ENCODE measurements at regions not wholly inside any gene's neighbourhood (a gene's known extent, or its start where the extent isn't known, plus 50 kb on each side); places are given as distances from the start of the nearest gene placed in this dataset.
A peak's percentile ranks its signal among the peaks of the same experiment; 100 is the strongest.

DNA sequence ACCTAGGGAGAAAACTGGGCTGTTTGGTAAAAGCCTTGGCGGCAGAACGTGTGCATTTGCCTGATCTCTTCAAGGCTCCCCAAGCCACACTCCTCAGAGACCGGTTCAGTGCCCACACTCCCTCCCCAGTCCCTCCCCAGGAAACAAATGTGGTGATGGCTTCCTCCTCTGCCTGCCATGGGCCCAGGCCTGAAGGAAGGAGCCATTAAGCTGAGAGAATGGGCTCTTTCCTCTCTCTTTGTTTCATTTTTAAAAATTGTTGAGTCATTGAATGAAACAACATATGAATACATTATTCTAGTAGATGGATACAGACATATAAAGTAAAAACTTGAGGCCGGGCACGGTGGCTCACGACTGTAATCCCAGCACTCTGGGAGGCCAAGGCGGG is 50.6 kb upstream of the YWHAQ start:
- DNase-seq = no peak

GRCh38 chr2:9685637-9686036 is 54.8 kb upstream of the YWHAQ start:
- no peak for DNase-seq

GRCh38 chr2:9686061-9686460 is 55.3 kb upstream of the YWHAQ start:
- no peak for DNase-seq

- no peak for DNase-seq
These were observed 59.5 kb upstream of the YWHAQ start for GRCh38 chr2:9690252-9690651.

DNA sequence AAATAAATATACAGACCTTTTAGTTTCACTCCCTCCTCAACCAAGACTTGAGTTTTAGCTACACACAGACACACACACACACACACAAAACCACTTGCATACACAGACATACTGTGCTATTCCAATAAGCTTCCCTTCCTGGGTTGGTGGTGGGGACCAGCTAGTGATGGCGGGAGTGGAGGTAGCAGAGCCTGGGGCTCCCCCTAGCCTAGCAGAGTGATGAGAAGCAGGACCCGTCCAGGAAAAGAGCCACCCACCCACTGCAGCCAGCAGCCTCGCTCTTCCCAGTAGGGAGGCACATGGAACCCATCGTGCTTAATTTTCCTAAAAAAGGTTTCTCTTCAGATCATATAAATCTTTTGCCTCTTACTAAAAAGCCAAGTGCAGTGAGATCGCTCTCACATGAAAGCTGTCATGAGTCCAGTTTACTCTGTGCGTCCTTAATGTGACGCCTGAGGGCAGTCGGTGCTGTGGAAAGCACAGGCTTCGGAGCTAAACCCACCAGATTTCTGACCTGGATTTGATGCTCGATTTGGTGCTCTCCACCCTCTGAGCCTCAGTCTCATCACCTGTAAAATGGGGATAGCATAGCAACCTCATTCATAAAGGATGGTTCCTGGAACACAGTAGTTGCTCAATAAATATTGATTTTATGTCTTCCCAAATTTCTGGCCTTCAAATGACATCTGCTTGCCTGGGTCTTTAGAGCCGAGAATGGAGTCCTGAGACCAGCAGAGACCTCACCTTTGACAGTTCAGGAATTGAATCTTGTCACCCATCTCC is 60.1 kb upstream of the YWHAQ start:
- no peak for DNase-seq

GRCh38 chr2:9692456-9693195 is 61.8 kb upstream of the YWHAQ start:
- DNase-seq = no peak

GRCh38 chr2:9693196-9693491 is 62.3 kb upstream of the YWHAQ start:
- DNase-seq = no peak

DNA sequence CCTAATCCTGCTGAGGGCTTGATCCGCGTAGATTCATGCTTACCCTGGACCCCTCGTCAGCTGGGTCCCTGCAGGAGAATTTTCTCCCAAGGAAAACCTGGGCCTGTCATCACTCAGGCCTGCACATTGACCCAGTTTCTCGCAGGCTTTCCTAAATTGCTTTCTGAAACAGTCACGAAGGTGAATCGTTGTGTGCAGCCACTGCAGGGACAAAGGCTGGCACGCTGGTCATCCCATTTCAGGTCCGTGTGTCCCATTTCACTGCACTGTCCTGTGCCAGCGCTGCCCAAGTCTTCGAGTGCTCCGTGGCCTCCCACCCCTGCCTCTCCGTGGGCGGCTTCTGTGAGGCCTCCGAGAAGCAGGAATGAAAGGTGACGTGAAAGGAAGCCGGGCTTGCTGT is 62.8 kb upstream of the YWHAQ start:
- DNase-seq = no peak

DNA sequence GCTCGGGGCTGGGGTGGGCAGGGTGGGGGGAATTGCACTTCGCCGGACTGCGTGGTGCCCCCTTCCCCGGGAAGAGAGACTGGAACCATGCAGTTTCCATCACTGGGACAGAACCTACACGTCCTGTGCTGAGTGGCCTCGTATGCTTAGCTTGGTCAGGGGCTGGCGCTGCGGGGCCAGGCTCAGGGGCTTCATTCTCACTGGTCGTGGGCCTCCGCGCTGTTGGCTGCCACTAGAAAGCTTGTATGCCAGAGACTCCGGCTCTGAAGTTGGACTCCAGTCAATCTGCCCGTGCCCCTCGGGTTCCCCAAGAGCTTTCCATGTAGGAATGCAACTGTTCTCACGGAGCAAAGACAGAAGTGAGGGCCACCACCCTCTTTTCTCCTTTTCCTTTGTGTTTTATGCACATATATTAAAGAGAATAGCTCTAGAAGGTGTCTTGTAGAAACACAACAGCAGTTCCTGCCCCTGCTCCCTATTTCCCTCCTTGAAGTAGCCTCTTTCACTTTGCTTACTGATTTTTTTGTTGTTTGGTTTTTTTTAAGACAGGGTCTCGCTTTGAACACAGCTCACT is 64.0 kb upstream of the YWHAQ start:
- no peak for DNase-seq

GRCh38 chr2:9695941-9696340 is 65.1 kb upstream of the YWHAQ start:
- no peak for DNase-seq

GRCh38 chr2:9696731-9697130 is 65.9 kb upstream of the YWHAQ start:
- no peak for DNase-seq

- DNase-seq = no peak
These were observed 67.1 kb upstream of the YWHAQ start for GRCh38 chr2:9697909-9698308.

GRCh38 chr2:9699139-9700108 is 68.6 kb upstream of the YWHAQ start:
- no peak for DNase-seq

DNA sequence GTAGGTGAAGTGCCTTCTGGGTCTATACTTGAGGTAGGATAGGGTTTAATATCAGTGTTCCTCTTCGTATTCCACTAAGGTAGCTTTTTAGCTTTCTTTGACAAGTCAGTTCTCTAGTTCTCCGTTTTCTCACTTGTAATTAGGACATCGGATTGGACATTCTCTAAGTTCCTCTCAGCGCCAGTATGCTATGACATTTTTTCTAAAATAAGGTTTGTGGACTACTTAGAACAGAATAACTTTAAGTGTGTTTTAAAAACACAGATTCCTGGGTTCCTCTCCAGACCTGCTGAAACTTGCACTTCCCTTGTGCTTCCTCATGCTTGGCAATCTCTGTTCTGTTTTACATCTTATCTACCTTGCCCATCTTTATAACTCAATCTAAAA is 69.3 kb upstream of the YWHAQ start:
- DNase-seq = no peak

- peak; percentile 37 for DNase-seq
These were observed 71.8 kb upstream of the YWHAQ start for GRCh38 chr2:9702604-9703084.

DNA sequence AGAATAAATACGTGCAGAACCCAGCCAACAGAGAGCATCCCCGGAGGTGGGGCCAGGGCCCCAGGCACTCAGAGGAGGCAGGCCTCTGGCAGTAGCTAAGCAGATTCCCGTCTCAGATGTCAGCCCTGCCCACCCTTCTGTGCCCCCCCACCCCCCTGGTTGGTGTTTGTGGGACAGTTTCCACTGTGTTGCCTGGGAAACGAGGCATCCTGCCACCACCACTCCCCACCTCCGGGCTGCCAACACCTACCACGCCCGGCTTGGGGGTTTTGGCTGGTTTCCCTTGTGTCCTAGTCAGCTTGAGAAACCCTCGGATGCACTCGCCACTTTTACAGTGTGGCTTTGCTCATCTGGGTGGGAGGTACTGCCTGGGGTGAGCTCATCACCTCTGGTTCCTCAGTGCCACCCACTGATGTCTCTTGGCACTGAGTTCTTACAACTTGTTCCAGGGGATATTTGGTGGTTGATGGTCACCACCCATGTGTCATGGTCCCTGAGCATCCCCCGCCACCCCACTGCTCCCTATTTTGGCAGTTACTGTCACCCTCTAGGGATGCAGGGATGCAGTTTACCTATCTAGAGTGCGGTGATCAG is 72.4 kb upstream of the YWHAQ start:
- peak; percentile 64 for DNase-seq

- no peak for DNase-seq
These were observed 73.0 kb upstream of the YWHAQ start for GRCh38 chr2:9703701-9704221.

DNA sequence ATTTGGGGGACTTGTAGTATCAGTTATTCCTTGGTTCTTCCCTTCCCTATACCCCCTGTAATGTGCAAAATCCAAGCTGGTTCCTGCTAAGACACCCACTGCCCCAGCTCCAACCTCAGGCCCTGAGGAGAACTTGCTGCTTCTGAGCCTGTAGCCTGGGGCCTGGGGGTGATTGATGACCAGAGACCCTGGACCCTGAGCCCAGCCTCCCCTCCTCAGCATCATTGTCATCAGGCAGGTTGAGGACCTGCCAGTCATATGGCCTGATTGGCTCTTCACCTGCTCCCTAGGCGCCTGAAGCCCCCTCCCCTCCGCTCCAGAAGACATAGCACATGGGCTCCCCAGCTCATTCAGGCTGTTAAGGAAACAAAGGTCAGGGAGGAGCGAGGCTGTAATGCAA is 73.8 kb upstream of the YWHAQ start:
- DNase-seq = no peak

DNA sequence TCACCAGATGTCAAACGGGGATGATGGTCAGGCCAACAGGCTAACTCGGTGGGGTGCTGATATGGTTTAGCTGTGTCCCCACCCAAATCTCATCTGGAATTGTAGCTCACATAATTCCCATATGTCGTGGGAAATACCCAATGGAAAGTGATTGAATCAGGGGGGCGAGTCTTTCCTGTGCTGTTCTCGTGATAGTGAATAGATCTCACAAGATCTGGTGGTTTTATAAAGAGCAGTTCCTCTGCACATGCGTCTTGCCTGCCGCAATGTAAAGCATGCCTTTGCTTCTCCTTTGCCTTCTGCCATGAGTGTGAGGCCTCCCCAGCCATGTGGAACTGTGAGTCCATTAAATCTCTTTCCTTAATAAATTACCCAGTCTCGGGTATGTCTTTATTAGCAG is 74.4 kb upstream of the YWHAQ start:
- DNase-seq = no peak

DNA sequence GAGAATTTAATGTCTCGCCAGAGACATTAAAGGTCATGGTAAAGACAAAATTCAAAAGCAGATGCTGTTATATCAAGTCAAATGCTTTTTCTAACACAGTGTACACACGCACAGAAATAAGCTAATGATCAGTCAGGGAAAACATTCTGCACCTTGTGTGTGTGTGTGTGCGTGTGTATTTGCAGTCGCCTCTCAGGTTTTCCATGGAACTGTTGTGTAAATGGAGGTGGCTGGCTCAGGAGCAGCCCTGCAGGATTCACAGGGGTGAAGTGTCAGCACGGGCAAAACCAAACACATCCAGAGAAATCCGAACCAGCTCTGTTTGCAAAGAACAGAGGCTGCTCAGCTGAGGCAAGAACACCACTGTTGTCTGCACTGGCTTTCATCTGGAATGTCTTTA is 76.2 kb upstream of the YWHAQ start:
- DNase-seq = no peak

GRCh38 chr2:9707611-9708160 is 76.9 kb upstream of the YWHAQ start:
- DNase-seq = no peak
